ENCODE measurements at regions not wholly inside any gene's neighbourhood (a gene's known extent, or its start where the extent isn't known, plus 50 kb on each side); places are given as distances from the start of the nearest gene placed in this dataset.

- no peaks in the 10 kb centered on the region for H3K36me3 Mint-ChIP-seq (ENCODE audit: unreplicated experiment)
- TF ChIP-seq CTCF (IDR thresholded peaks at IDR 0.05), result no peak
- no peak for DNase-seq (ENCODE audit: extremely low spot score, unreplicated experiment)
- peaks cover 19% of the 10 kb centered on the region for H3K4me1 Mint-ChIP-seq (ENCODE audit: unreplicated experiment)
- no peak overlapping the region for H3K27ac Mint-ChIP-seq (ENCODE audit: unreplicated experiment)
- no peaks in the 10 kb centered on the region for H3K9me3 Mint-ChIP-seq (ENCODE audit: unreplicated experiment)
- no peaks in the 10 kb centered on the region for H3K27me3 Mint-ChIP-seq (ENCODE audit: unreplicated experiment)
- no peak overlapping the region for H3K4me3 Mint-ChIP-seq (ENCODE audit: unreplicated experiment)
Observed at GRCh38 chr9:21680590-21680989, 121.8 kb upstream of the MTAP start.

GRCh38 chr9:21681641-21682040 is 120.8 kb upstream of the MTAP start:
- TF ChIP-seq CTCF (IDR thresholded peaks at IDR 0.05), result no peak

GRCh38 chr9:21682381-21682780 is 120.1 kb upstream of the MTAP start:
- Mint-ChIP-seq H3K4me1 (ENCODE audit: unreplicated experiment) (peaks cover 23% of the 10 kb centered on the region), H3K36me3 (ENCODE audit: unreplicated experiment) (no peaks in the 10 kb centered on the region), H3K4me3 (ENCODE audit: unreplicated experiment) (no peak overlapping the region), H3K9me3 (ENCODE audit: unreplicated experiment) (no peaks in the 10 kb centered on the region), H3K27me3 (ENCODE audit: unreplicated experiment) (no peaks in the 10 kb centered on the region), H3K27ac (ENCODE audit: unreplicated experiment) (no peak overlapping the region)
- no peak for TF ChIP-seq CTCF (IDR thresholded peaks at IDR 0.05)
- no peak for DNase-seq (ENCODE audit: extremely low spot score, unreplicated experiment)

More at GRCh38 chr9:21681641-21682040, 120.8 kb upstream of the MTAP start:
- Mint-ChIP-seq H3K36me3 (ENCODE audit: unreplicated experiment) (no peaks in the 10 kb centered on the region), H3K4me3 (ENCODE audit: unreplicated experiment) (no peak overlapping the region), H3K27ac (ENCODE audit: unreplicated experiment) (peak overlapping the region; percentile 53), H3K27me3 (ENCODE audit: unreplicated experiment) (no peaks in the 10 kb centered on the region), H3K4me1 (ENCODE audit: unreplicated experiment) (peaks cover 22% of the 10 kb centered on the region), H3K9me3 (ENCODE audit: unreplicated experiment) (no peaks in the 10 kb centered on the region)
- DNase-seq (ENCODE audit: extremely low spot score, unreplicated experiment), result no peak

GRCh38 chr9:21682981-21683380 is 119.5 kb upstream of the MTAP start:
- Mint-ChIP-seq H3K9me3 (ENCODE audit: unreplicated experiment) (no peaks in the 10 kb centered on the region), H3K27ac (ENCODE audit: unreplicated experiment) (no peak overlapping the region), H3K4me1 (ENCODE audit: unreplicated experiment) (peaks cover 18% of the 10 kb centered on the region), H3K4me3 (ENCODE audit: unreplicated experiment) (no peak overlapping the region), H3K36me3 (ENCODE audit: unreplicated experiment) (no peaks in the 10 kb centered on the region), H3K27me3 (ENCODE audit: unreplicated experiment) (no peaks in the 10 kb centered on the region)
- no peak for DNase-seq (ENCODE audit: extremely low spot score, unreplicated experiment)
- no peak for TF ChIP-seq CTCF (IDR thresholded peaks at IDR 0.05)

- Mint-ChIP-seq H3K27ac (ENCODE audit: unreplicated experiment) (no peak overlapping the region), H3K4me1 (ENCODE audit: unreplicated experiment) (peaks cover 22% of the 10 kb centered on the region), H3K27me3 (ENCODE audit: unreplicated experiment) (no peaks in the 10 kb centered on the region), H3K9me3 (ENCODE audit: unreplicated experiment) (no peaks in the 10 kb centered on the region), H3K4me3 (ENCODE audit: unreplicated experiment) (no peak overlapping the region), H3K36me3 (ENCODE audit: unreplicated experiment) (no peaks in the 10 kb centered on the region)
- TF ChIP-seq CTCF (IDR thresholded peaks at IDR 0.05), result no peak
- DNase-seq (ENCODE audit: extremely low spot score, unreplicated experiment), result no peak
Observed at GRCh38 chr9:21683484-21684175, 118.8 kb upstream of the MTAP start.
